LNCAP (cell line): ENCODE measurements at regions not wholly inside any gene's neighbourhood (a gene's known extent, or its start where the extent isn't known, plus 50 kb on each side); places are given as distances from the start of the nearest gene placed in this dataset.

Experiments used
- TF ChIP-seq, protein P1 (sequence below): fragments of 450-650 bp; IDR thresholded peaks from 2 replicates; pipeline ENCODE4 v1.5.1; 2017; ENCODE audit warnings: mild to moderate bottlenecking

DNA sequence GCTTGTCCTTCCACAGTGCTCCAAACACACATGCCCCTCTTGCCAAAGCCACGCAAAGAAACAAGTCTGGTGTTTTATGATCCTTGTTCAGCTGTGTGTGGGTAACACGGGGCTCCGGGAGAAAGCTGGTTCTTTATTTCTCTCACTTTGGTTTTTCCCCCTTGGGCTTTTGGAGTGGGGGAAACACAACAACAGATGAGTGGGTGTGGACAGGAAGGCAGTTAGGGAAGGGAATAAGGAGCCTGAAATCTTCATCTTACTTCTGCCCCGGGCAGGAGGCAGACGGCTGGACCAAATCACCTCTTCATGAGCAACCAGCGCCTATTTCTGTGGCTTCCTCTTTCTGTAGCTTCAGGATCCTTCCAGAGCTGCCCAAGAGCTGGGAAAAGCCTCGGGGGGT is 218.5 kb downstream of the PHETA1 start:
- TF ChIP-seq, protein P1, sequence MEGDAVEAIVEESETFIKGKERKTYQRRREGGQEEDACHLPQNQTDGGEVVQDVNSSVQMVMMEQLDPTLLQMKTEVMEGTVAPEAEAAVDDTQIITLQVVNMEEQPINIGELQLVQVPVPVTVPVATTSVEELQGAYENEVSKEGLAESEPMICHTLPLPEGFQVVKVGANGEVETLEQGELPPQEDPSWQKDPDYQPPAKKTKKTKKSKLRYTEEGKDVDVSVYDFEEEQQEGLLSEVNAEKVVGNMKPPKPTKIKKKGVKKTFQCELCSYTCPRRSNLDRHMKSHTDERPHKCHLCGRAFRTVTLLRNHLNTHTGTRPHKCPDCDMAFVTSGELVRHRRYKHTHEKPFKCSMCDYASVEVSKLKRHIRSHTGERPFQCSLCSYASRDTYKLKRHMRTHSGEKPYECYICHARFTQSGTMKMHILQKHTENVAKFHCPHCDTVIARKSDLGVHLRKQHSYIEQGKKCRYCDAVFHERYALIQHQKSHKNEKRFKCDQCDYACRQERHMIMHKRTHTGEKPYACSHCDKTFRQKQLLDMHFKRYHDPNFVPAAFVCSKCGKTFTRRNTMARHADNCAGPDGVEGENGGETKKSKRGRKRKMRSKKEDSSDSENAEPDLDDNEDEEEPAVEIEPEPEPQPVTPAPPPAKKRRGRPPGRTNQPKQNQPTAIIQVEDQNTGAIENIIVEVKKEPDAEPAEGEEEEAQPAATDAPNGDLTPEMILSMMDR: no peak

DNA sequence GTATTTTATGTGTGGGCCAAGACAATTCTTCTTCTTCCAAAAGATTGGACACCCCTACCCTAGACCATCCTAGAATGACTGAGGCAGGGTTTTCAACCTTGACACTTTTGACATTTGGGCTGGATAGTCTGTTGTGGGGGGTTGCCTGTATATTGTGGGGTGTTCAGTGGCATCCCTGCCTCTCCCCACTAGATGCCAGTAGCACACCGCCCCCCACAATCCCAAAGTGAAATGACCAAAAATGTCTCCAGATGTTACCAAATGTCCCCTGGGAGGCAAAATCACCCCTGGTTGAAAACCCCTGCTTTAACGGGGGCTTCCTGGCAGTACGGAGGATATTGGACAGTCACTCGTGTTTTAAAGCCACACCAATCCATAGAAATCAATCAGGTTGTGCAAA is 219.6 kb downstream of the PHETA1 start:
- TF ChIP-seq, protein P1: no peak

DNA sequence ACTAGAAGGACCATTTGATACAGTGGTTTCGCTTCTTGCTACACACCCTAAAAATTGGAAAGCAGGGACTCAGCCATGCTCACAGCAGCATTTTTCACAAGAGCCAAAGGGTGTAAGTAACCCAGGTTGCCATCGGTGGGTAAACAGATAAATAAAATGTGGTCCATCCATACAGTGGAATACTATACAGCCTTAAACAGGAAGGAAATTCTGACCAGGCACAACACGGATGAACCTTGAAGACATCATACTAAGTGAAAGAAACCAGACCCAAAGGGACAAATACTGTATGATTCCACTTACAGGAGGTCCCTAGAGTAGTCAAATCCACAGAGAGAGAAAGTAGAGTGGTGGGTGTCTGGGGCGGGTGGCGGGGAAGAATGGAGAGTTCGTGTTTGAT is 220.9 kb downstream of the PHETA1 start:
- TF ChIP-seq, protein P1: no peak

DNA sequence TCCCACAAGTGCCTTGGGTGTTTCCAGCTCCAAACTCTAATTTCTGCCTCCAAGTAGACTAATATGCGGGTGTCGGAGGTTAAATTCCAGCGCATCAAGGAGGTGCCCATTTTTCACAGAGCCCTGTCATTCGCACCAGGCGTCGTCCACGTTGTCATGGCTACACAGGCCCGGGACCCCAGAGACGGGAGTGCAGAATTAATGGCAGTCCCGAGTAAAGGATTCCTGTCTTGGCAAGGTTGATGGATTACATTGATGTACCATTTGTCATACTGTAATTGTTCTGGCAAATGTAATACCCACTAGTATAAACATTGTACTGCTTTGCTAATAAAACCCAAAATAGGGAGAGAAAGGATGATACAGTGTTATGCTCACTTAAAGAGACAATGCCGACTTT is 222.9 kb upstream of the MYL2 start:
- TF ChIP-seq, protein P1: no peak

DNA sequence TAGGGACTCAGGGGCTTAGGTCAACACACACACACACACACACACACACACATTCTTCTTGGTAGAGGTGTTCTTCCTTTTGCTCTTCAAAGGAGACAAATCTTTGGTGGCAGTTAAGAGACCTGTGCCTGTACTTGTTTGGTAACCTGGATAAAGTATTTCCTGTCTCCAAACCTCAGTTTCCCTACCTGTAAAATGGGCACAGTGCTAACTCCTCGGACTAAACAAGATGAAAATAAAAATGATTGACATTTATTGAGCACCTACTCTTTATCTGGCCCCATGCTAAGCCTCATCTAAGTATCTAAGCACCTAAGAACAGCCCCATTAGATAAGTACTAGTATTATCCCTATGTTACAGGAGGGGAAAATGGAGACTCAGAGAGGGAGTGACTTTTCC is 220.8 kb upstream of the MYL2 start:
- TF ChIP-seq, protein P1: no peak

DNA sequence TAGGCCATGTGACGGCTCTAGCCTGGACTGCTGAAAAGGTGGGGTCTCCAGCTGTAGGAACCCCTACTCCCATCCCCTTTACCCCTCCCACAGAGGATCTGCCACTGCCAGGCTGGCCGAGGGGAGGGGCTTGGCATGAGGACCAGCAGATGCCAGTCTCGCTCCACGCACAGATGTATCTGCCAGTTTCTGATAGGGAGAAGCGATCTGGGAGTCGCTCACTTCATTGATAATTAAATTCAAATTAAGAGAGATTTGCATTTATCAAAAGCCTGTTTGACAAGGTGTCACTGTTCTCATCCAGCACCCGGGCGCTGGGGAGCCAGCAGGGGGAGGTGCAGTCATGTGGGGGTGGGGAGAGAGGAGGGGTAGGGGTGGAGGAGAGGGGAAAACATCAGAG is 217.6 kb upstream of the MYL2 start:
- TF ChIP-seq, protein P1: no peak

DNA sequence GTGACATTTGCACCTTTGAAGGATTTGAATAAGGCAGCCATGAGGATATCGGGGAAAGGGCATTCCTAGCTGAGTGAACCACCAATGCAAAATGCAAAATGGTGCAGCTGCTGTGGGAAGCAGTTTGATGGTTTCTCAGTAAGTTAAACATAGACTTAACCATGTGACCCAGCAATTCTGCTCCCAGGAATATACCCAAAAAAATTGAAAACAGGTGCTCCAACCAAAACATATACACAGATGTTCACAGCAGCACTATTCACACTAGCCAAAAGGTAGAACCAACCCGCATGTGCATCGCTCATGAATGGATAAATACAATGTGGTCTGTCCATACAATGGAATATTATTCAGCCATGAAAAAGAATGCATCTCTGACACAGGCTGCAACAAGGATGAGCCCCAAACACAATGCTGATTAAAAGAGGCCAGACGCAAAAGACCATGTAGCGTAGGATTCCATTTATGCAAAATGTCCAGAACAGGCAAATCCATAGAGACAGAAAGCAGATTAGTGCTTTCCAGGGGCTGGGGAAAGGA is 215.0 kb upstream of the MYL2 start:
- TF ChIP-seq, protein P1: no peak

DNA sequence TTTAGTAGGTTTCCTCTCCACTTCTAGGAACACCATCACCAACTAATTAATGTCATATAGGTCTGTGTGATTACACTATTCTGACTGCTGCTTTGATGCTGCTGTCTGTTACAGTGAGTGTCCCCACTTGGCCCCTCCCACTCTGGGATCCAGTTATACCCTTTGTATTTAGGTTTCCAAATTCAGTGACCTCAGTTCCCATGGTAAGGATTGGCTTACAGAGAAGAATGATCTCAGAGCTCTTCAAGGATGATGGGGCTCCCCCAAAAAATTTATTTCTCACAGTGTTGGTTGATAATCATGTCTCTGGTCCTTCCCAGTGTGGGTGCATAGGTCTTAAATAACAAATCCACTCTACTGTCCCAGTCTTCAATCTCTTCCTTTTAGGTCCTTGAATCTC is 210.0 kb upstream of the MYL2 start:
- TF ChIP-seq, protein P1: no peak
